GM12875 (cell line): ENCODE measurements at regions not wholly inside any gene's neighbourhood (a gene's known extent, or its start where the extent isn't known, plus 50 kb on each side); places are given as distances from the start of the nearest gene placed in this dataset.
"Not testable (repeated sequence)": the region's sequence is repeated elsewhere in the genome, so short reads cannot be mapped to it uniquely, and the experiment has no call there.

Experiments
- H3K4me3 ChIP-seq: one replicate; pipeline ENCODE4 v1.5.1; 2011; ENCODE audit warnings: low read depth, low read length, control low read depth
- CTCF ChIP-seq: IDR thresholded peaks from 2 replicates; pipeline ENCODE4 v1.5.1; 2011; ENCODE audit warnings: low read depth, mild to moderate bottlenecking, control low read depth, inconsistent platforms, low read length, moderate library complexity, borderline replicate concordance; ENCODE audit not compliant: insufficient read depth

GRCh38 chrX:6946168-6946567 lies 201.3 kb upstream of the STS start:
- TF ChIP-seq CTCF: no peak
- H3K4me3 ChIP-seq: no peak overlapping the region

- TF ChIP-seq CTCF: no peak
- no peak overlapping the region for H3K4me3 ChIP-seq
Measured at GRCh38 chrX:6941041-6941440, 206.5 kb upstream of the STS start.

GRCh38 chrX:6932942-6933341 lies 214.6 kb upstream of the STS start:
- H3K4me3 ChIP-seq: not testable (repeated sequence)

- TF ChIP-seq CTCF: no peak
- no peak overlapping the region for H3K4me3 ChIP-seq
Measured at GRCh38 chrX:6930307-6930849, 217.1 kb upstream of the STS start.

GRCh38 chrX:6924443-6925077 lies 223.0 kb upstream of the STS start:
- H3K4me3 ChIP-seq: no peak overlapping the region
- no peak for TF ChIP-seq CTCF

GRCh38 chrX:6917666-6918065 lies 229.8 kb upstream of the STS start:
- TF ChIP-seq CTCF: no peak
- no peak overlapping the region for H3K4me3 ChIP-seq

- H3K4me3 ChIP-seq: no peak overlapping the region
- no peak for TF ChIP-seq CTCF
Measured at GRCh38 chrX:6910218-6910617, 237.3 kb upstream of the STS start.
